Smooth muscle cell (in vitro differentiated cells): ENCODE measurements at regions not wholly inside any gene's neighbourhood (a gene's known extent, or its start where the extent isn't known, plus 50 kb on each side); places are given as distances from the start of the nearest gene placed in this dataset.

Experiments used
- DNase-seq: peaks from one replicate; lab custom pipeline; 2025; ENCODE audit not compliant: unreplicated experiment; lab: John Stamatoyannopoulos, UW
- H2AFZ ChIP-seq: fragments of 200-600 bp; sonication (generic); 2 replicates; pipeline ENCODE4 v1.6.0; 2016; ENCODE audit warnings: antibody characterized with exemption, low read depth, mild to moderate bottlenecking
- H3F3A ChIP-seq: fragments of 200-600 bp; sonication (generic); 2 replicates; pipeline ENCODE4 v1.6.0; 2017; ENCODE audit warnings: antibody characterized with exemption, low read depth
- H3K27ac ChIP-seq: fragments of 200-600 bp; sonication (generic); 2 replicates; pipeline ENCODE4 v1.5.1; 2016; ENCODE audit warnings: low read depth, mild to moderate bottlenecking
- H3K27me3 ChIP-seq: fragments of 200-600 bp; sonication (generic); 2 replicates; pipeline ENCODE4 v1.6.1; 2016; ENCODE audit warnings: low read depth, mild to moderate bottlenecking
- H3K36me3 ChIP-seq: fragments of 200-600 bp; sonication (generic); 2 replicates; pipeline ENCODE4 v1.5.1; 2016; ENCODE audit warnings: low read depth
- H3K4me1 ChIP-seq: fragments of 200-600 bp; sonication (generic); 2 replicates; pipeline ENCODE4 v1.5.1; 2016; ENCODE audit warnings: low read depth
- H3K4me2 ChIP-seq: fragments of 200-600 bp; sonication (generic); 2 replicates; pipeline ENCODE4 v1.6.0; 2016; ENCODE audit warnings: mild to moderate bottlenecking
- H3K4me3 ChIP-seq: fragments of 200-600 bp; sonication (generic); 2 replicates; pipeline ENCODE4 v1.5.1; 2016; ENCODE audit warnings: mild to moderate bottlenecking
- H3K79me2 ChIP-seq: fragments of 200-600 bp; sonication (generic); 2 replicates; pipeline ENCODE4 v1.6.0; 2016; ENCODE audit warnings: low read depth, mild to moderate bottlenecking
- H3K9ac ChIP-seq: fragments of 200-600 bp; sonication (generic); 2 replicates; pipeline ENCODE4 v1.6.0; 2016; ENCODE audit warnings: low read depth
- H3K9me3 ChIP-seq: fragments of 200-600 bp; sonication (generic); replicated peaks from 2 replicates; pipeline ENCODE4 v1.5.1; 2016; ENCODE audit warnings: low read depth
- H4K20me1 ChIP-seq: fragments of 200-600 bp; sonication (generic); 2 replicates; pipeline ENCODE4 v1.6.0; 2016; ENCODE audit warnings: low read depth
- WGBS: methylation state at CpG from one replicate; pipeline ENCODE4 v1.1.7; 2016; ENCODE audit warnings: low lambda C conversion rate; 5-methylcytosine and 5-hydroxymethylcytosine counted together
- TF ChIP-seq, protein P1 (sequence below): fragments of 200-600 bp; sonication (generic); IDR thresholded peaks from 2 replicates; pipeline ENCODE4 v1.5.1; 2017; ENCODE audit warnings: borderline replicate concordance, mild to moderate bottlenecking, antibody characterized with exemption; ENCODE audit not compliant: insufficient read depth, poor library complexity, severe bottlenecking

DNA sequence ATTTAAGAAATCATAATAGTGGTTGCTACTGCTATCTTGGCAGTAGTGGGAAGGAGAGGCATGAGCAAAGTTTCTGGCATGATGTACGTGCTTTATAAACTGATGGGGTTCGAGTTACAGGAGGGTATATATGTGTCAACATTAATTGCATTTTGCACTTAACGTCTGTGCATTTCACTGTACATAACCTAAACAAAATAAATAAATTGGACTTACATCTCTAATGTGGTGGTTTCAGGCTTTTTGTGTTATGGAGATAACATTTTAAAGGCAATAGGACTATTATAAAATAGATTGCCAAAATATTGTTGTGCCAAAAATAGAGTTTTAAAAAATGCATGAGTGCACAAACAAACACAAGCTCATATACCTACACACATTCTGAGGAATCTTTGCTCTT, 1001.1 kb upstream of the GJE1 start:
- H3K4me3 ChIP-seq = no peak overlapping the region
- TF ChIP-seq, protein P1, sequence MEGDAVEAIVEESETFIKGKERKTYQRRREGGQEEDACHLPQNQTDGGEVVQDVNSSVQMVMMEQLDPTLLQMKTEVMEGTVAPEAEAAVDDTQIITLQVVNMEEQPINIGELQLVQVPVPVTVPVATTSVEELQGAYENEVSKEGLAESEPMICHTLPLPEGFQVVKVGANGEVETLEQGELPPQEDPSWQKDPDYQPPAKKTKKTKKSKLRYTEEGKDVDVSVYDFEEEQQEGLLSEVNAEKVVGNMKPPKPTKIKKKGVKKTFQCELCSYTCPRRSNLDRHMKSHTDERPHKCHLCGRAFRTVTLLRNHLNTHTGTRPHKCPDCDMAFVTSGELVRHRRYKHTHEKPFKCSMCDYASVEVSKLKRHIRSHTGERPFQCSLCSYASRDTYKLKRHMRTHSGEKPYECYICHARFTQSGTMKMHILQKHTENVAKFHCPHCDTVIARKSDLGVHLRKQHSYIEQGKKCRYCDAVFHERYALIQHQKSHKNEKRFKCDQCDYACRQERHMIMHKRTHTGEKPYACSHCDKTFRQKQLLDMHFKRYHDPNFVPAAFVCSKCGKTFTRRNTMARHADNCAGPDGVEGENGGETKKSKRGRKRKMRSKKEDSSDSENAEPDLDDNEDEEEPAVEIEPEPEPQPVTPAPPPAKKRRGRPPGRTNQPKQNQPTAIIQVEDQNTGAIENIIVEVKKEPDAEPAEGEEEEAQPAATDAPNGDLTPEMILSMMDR = no peak
- H3K36me3 ChIP-seq = no peaks in the 10 kb centered on the region
- H3K4me2 ChIP-seq = no peak overlapping the region
- H3F3A ChIP-seq = no peaks in the 10 kb centered on the region
- no peaks in the 10 kb centered on the region for H3K4me1 ChIP-seq
- no peaks in the 10 kb centered on the region for H3K27me3 ChIP-seq
- DNase-seq = no peak
- H4K20me1 ChIP-seq = no peaks in the 10 kb centered on the region
- no peak overlapping the region for H2AFZ ChIP-seq
- no peaks in the 10 kb centered on the region for H3K9me3 ChIP-seq
- no peaks in the 10 kb centered on the region for H3K79me2 ChIP-seq
- no peak overlapping the region for H3K9ac ChIP-seq
- no peak overlapping the region for H3K27ac ChIP-seq
- 89% methylated on average over 3 of the region's 3 CpGs for WGBS

DNA sequence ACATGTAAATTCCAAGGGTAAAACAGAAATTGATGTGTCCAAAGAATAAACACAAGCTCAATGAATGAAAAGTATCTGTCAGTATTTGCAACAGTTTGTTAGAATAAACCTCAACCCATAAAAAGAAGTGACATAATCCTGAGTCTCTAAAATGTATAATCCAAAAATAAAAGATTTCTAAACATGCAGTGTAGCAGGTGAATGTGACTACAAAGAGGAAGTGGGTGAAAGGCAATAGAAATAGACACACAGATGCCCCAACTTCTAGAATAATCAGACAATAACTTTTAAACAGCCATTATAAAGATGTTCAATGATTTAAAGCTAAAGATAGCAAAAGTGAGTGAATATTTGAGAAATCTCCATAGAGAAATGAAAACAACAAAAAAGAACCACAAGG, 1009.2 kb upstream of the GJE1 start:
- Histone ChIP-seq H3K4me2 (no peak overlapping the region), H3K36me3 (no peaks in the 10 kb centered on the region), H2AFZ (no peak overlapping the region), H3K4me3 (no peak overlapping the region), H3K9me3 (no peaks in the 10 kb centered on the region), H3K27me3 (no peaks in the 10 kb centered on the region), H3K27ac (no peak overlapping the region), H3K79me2 (no peaks in the 10 kb centered on the region), H3K9ac (no peak overlapping the region), H4K20me1 (no peaks in the 10 kb centered on the region), H3K4me1 (no peaks in the 10 kb centered on the region), H3F3A (no peaks in the 10 kb centered on the region)
- TF ChIP-seq, protein P1 = no peak
- no peak for DNase-seq

DNA sequence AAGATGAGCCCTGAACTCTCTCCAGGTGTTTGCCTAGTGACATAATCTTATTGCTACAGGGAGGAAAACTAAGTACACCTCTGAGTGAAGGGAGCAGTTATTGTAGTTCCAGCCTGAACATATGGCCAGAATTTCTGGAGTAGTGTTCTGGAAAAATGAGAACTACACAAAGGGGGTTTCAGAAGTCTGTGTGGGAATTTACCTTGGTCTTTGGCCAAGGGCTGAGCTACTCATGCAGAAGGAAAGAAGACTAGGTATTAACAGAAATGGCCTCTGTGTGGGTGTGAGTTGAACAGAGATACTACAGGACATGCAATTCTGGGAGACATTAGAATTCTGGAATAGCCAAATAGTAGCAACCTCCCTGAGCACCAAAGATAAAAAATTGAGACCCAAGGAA, 1009.7 kb upstream of the GJE1 start:
- Histone ChIP-seq H3K4me3 (no peak overlapping the region), H3F3A (no peaks in the 10 kb centered on the region), H3K36me3 (no peaks in the 10 kb centered on the region), H3K27me3 (no peaks in the 10 kb centered on the region), H3K79me2 (no peaks in the 10 kb centered on the region), H4K20me1 (no peaks in the 10 kb centered on the region), H3K9ac (no peak overlapping the region), H3K9me3 (no peaks in the 10 kb centered on the region), H3K27ac (no peak overlapping the region), H3K4me1 (no peaks in the 10 kb centered on the region), H3K4me2 (no peak overlapping the region), H2AFZ (no peak overlapping the region)
- DNase-seq = no peak
- TF ChIP-seq, protein P1 = no peak

DNA sequence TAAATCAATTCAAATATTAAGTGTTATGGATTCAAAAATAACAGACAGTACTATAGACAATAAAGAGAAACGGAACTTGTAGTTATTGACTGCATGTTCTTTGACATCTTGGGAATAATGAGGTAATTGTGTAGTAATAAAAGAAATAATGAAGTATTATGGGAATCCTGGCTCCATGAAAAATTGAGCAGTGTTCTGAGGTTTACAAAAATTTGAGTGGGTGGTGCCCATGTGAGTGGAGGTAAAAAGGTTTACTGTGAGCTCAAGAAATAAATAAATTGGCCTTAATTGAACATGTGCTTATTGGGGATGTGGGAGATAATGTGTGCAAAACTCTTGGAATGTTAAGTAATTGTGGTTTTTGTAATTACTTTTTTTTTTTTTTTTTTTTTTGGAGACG, 1013.7 kb upstream of the GJE1 start:
- TF ChIP-seq, protein P1 = no peak
- Histone ChIP-seq H3F3A (no peaks in the 10 kb centered on the region), H3K79me2 (no peaks in the 10 kb centered on the region), H3K9me3 (no peaks in the 10 kb centered on the region), H3K27me3 (no peaks in the 10 kb centered on the region), H2AFZ (no peak overlapping the region), H3K9ac (no peak overlapping the region), H3K4me3 (no peak overlapping the region), H3K4me2 (no peak overlapping the region), H3K4me1 (no peaks in the 10 kb centered on the region), H3K27ac (no peak overlapping the region), H3K36me3 (no peaks in the 10 kb centered on the region), H4K20me1 (no peaks in the 10 kb centered on the region)
- WGBS = 62% methylated on average over 2 of the region's 2 CpGs
- no peak for DNase-seq
